Cardiac fibroblast (primary cell): ENCODE measurements at regions not wholly inside any gene's neighbourhood (a gene's known extent, or its start where the extent isn't known, plus 50 kb on each side); places are given as distances from the start of the nearest gene placed in this dataset.

Experiments
- DNase-seq, 2 donors: peaks; one replicate each; pipeline versions ENCODE4 v3.0.0 to v3.0.0-alpha.2; 2010; ENCODE audit warnings: low read depth in 2 of 2
- H3K4me3 ChIP-seq, 2 donors: replicated peaks in 1 of 2; 1 replicate in 1 of 2; 2 replicates in 1 of 2; pipeline ENCODE4 v1.5.1; 2011; ENCODE audit warnings: low read depth in 2 of 2, low read length in 2 of 2, mild to moderate bottlenecking in 2 of 2, moderate library complexity in 1 of 2
- TF ChIP-seq, protein P1 (sequence below): IDR thresholded peaks from one replicate; pipeline ENCODE4 v1.5.1; 2011; ENCODE audit warnings: low read depth, mild to moderate bottlenecking, low read length, inconsistent platforms

DNA sequence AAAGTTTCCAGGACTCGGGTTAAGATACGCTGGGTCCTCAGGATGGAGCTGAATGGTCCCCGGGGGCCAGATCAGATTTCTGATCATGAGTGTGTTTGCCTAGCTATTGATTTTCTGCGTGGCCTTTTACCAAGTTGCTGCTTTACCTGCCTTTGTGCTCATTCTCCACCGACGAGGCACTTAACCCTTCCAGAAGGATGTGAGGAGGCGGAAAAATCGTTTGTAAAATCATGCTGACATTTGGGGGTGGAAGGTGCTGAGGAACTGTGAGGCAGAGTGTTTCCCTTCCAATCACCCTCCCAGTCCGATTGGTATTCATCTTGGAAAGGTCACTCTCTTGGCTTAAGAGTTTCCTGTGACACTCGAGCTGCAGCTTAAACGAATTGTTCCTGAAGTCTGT lies 337.1 kb upstream of the KAZN start:
- TF ChIP-seq, protein P1, sequence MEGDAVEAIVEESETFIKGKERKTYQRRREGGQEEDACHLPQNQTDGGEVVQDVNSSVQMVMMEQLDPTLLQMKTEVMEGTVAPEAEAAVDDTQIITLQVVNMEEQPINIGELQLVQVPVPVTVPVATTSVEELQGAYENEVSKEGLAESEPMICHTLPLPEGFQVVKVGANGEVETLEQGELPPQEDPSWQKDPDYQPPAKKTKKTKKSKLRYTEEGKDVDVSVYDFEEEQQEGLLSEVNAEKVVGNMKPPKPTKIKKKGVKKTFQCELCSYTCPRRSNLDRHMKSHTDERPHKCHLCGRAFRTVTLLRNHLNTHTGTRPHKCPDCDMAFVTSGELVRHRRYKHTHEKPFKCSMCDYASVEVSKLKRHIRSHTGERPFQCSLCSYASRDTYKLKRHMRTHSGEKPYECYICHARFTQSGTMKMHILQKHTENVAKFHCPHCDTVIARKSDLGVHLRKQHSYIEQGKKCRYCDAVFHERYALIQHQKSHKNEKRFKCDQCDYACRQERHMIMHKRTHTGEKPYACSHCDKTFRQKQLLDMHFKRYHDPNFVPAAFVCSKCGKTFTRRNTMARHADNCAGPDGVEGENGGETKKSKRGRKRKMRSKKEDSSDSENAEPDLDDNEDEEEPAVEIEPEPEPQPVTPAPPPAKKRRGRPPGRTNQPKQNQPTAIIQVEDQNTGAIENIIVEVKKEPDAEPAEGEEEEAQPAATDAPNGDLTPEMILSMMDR: no peak

DNA sequence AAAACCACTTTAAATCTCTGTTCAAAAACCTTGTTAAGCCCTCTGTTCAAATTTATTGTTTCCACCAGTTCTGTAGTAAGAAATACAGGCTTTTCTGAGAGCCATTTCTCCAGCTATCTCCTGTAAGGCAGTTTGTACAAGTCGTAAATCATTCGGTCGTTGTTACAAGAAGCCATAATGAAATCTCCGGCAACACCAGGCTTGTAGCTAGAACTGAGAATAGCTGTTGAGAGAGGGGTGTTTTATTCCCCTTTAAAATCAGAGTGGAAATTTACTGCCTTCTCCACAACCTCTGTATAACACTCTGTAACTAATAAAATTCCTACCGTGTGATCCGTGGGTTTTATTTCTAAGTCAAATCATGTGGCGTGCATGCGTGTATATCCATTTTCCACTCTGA lies 335.8 kb upstream of the KAZN start:
- TF ChIP-seq, protein P1: no peak
- no peak for DNase-seq
- no peak overlapping the region for H3K4me3 ChIP-seq

More for the DNA sequence above, 337.1 kb upstream of the KAZN start:
- DNase-seq: no peak
- no peak overlapping the region for H3K4me3 ChIP-seq

DNA sequence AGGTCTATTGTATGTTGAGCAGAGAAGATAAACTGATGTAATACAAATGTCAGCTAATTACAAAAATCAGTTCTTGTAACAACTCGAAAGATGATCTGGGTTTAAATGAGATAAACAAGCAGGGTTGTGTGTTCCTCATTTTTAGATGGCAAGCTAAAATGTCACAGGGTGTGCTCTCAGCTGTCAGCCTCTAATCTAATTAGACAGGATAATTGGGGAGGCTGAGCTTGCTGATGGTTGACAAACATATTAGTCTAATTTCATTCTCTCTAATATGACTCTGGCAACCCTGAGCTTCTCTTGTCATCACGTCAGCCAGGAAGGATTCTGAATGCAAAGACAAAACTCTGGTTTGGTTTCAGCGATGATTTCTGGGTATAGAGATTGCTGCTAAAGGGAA lies 335.3 kb upstream of the KAZN start:
- TF ChIP-seq, protein P1: no peak
- no peak overlapping the region for H3K4me3 ChIP-seq
- no peak for DNase-seq

DNA sequence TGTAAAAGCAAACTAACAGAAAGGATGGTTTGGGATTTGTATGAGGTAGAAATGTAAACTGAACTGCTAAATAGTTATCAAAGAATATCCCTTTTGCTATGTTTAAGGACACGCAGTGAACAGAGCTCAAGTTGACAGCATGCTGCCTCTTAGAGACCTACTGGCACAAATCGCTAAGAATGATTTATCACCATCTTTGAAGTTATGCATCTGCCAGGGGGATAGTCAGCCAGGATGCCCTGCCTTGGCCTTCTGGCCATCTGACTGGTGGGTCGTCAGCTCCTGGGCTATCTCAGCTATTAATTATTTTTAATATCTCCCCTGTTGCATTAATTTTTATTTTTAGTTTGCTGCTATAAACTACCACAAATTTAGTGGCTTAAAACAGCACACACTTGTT lies 334.8 kb upstream of the KAZN start:
- TF ChIP-seq, protein P1: no peak
- DNase-seq: no peak
- H3K4me3 ChIP-seq: no peak overlapping the region

DNA sequence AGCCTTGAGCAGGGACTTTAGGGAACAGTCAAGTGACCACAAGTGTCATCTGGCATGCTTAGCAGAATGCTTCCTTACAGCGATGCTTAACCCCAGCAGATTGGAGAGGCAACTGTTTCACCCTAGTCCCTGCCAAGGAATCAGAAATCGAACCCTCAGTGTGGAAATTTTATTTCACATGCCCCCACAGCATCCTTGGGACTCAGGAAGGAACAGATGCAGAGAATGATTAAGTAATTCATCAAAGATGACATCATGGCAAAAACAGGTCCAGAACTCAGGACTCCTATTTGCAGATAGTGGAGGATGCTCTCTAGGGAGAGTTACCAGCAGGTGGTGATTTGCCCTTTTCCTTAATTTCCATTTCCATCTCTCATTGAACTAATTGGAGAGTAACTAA lies 333.0 kb upstream of the KAZN start:
- no peak for DNase-seq
- TF ChIP-seq, protein P1: no peak
- H3K4me3 ChIP-seq: no peak overlapping the region

DNA sequence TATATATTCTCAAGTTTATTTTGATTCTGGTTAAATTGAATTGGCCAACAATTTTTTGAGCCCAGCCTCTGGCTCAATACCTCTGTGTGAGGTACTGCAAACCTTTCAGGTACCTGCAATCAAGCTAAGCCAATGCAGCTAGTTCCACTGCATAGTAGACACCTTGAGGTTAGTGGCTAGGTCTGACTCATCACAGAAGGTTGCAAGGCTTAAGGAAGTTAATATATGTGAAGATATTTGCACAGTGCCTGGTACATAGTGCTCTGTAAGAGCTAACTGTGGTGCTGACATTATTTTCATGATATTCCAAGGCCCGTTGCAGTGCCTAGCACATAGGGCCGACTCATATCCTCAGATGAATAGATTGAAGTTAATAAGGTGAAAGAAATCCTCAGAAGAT lies 330.5 kb upstream of the KAZN start:
- no peak for DNase-seq
- TF ChIP-seq, protein P1: no peak
- no peak overlapping the region for H3K4me3 ChIP-seq

DNA sequence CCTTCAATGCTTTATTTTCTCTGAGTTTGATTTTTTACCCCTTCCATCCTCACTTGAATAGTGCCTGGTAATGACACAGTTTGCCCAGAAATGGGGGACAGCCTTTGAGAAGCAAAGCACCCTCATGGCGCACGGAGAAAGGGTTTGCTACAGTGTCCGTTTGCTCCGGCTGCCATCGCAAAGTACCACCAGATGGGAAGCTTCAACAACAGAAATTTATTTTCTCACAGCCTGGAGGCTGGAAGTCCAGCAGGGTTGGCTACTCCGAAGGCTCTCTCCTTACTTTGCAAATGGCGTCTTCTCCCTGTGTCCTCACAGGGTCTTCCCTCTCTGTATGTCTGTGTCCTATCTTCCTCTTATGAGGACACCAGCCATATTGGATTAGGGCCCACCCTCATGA lies 327.7 kb upstream of the KAZN start:
- DNase-seq: no peak
- TF ChIP-seq, protein P1: no peak
- no peak overlapping the region for H3K4me3 ChIP-seq
